Astrocyte of the cerebellum (primary cell): ENCODE measurements at regions not wholly inside any gene's neighbourhood (a gene's known extent, or its start where the extent isn't known, plus 50 kb on each side); places are given as distances from the start of the nearest gene placed in this dataset.
"Not testable (repeated sequence)": the region's sequence is repeated elsewhere in the genome, so short reads cannot be mapped to it uniquely, and the experiment has no call there.

Experiments used
- DNase-seq: peaks from one replicate; pipeline ENCODE4 v3.0.0-alpha.2; 2011; ENCODE audit warnings: low read depth
- H3K4me3 ChIP-seq: 2 replicates; pipeline ENCODE4 v1.5.1; 2011; ENCODE audit warnings: mild to moderate bottlenecking, low read depth, low read length, moderate library complexity
- CTCF ChIP-seq: IDR thresholded peaks from 2 replicates; pipeline ENCODE4 v1.5.1; 2012; ENCODE audit warnings: low read length, low read depth, moderate library complexity, mild to moderate bottlenecking; ENCODE audit errors: missing control alignments
- in situ Hi-C: cut with HindIII; loops from 2 replicates; pipeline ENCODE4 v1.10.0; 2017; ENCODE audit warnings: low sequenced_read_pairs

- no peak for DNase-seq
- no peak overlapping the region for H3K4me3 ChIP-seq
- in situ Hi-C loops = no loop called here
- TF ChIP-seq CTCF = no peak
Measured at GRCh38 chr12:131235871-131236271, 282.2 kb downstream of the ADGRD1 start.

GRCh38 chr12:131239384-131240094 lies 285.8 kb downstream of the ADGRD1 start:
- no peak for DNase-seq
- no peak overlapping the region for H3K4me3 ChIP-seq
- no peak for TF ChIP-seq CTCF
- in situ Hi-C loops = loop anchor here (10.0 kb wide), 1 partner anchor 115 kb away; no protein-coding TSS in a partner anchor

GRCh38 chr12:131241517-131241916 lies 287.8 kb downstream of the ADGRD1 start:
- DNase-seq = no peak
- in situ Hi-C loops = loop anchor here (10.0 kb wide), 1 partner anchor 113 kb away; no protein-coding TSS in a partner anchor
- H3K4me3 ChIP-seq = no peak overlapping the region
- no peak for TF ChIP-seq CTCF

GRCh38 chr12:131242741-131243496 lies 289.2 kb downstream of the ADGRD1 start:
- H3K4me3 ChIP-seq = no peak overlapping the region
- DNase-seq = no peak
- no peak for TF ChIP-seq CTCF
- in situ Hi-C loops = loop anchor here (10.0 kb wide), 1 partner anchor 112 kb away; no protein-coding TSS in a partner anchor

GRCh38 chr12:131244157-131244688 lies 290.5 kb downstream of the ADGRD1 start:
- H3K4me3 ChIP-seq, DNase-seq: not testable (repeated sequence)
- in situ Hi-C loops = loop anchor here (10.0 kb wide), 1 partner anchor 111 kb away; no protein-coding TSS in a partner anchor

- not testable (repeated sequence) for DNase-seq, H3K4me3 ChIP-seq
- in situ Hi-C loops = loop anchor here (10.0 kb wide), 1 partner anchor 110 kb away; no protein-coding TSS in a partner anchor
Measured at GRCh38 chr12:131245161-131245560, 291.5 kb downstream of the ADGRD1 start.

- H3K4me3 ChIP-seq = no peak overlapping the region
- TF ChIP-seq CTCF = no peak
- DNase-seq = no peak
- in situ Hi-C loops = loop anchor here (10.0 kb wide), 1 partner anchor 109 kb away; no protein-coding TSS in a partner anchor
Measured at GRCh38 chr12:131245564-131246355, 292.1 kb downstream of the ADGRD1 start.

- in situ Hi-C loops = loop anchor here (10.0 kb wide), 1 partner anchor 108 kb away; no protein-coding TSS in a partner anchor
Measured at GRCh38 chr12:131247026-131247725, 293.5 kb downstream of the ADGRD1 start.

GRCh38 chr12:131247875-131248274 lies 294.2 kb downstream of the ADGRD1 start:
- DNase-seq, H3K4me3 ChIP-seq: not testable (repeated sequence)
- in situ Hi-C loops = loop anchor here (10.0 kb wide), 1 partner anchor 107 kb away; no protein-coding TSS in a partner anchor

More at GRCh38 chr12:131247026-131247725, 293.5 kb downstream of the ADGRD1 start:
- DNase-seq, H3K4me3 ChIP-seq: not testable (repeated sequence)
